ENCODE measurements at regions not wholly inside any gene's neighbourhood (a gene's known extent, or its start where the extent isn't known, plus 50 kb on each side); places are given as distances from the start of the nearest gene placed in this dataset.

DNA sequence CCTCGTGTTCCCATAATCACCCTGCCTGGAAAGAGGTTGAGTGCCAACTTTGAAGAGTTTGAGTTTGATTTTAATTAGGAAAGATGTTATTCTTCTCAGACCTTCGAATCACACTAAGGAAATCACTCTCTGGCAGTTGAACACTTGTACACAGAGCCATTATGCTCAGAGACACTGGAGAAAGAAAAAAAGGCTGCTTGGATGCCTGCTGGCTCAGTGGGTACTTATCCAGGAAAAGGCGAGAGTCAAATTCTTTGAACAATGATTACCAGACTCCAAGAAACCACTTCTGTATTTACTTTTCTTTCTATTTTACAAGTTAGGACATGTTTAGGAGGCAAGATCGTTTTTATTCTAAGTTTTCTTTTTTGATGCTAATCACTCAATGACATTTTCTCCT is 438.5 kb upstream of the FAT3 start:
- TF ChIP-seq, protein P1, sequence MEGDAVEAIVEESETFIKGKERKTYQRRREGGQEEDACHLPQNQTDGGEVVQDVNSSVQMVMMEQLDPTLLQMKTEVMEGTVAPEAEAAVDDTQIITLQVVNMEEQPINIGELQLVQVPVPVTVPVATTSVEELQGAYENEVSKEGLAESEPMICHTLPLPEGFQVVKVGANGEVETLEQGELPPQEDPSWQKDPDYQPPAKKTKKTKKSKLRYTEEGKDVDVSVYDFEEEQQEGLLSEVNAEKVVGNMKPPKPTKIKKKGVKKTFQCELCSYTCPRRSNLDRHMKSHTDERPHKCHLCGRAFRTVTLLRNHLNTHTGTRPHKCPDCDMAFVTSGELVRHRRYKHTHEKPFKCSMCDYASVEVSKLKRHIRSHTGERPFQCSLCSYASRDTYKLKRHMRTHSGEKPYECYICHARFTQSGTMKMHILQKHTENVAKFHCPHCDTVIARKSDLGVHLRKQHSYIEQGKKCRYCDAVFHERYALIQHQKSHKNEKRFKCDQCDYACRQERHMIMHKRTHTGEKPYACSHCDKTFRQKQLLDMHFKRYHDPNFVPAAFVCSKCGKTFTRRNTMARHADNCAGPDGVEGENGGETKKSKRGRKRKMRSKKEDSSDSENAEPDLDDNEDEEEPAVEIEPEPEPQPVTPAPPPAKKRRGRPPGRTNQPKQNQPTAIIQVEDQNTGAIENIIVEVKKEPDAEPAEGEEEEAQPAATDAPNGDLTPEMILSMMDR (IDR thresholded peaks at IDR 0.05): no peak
- TF ChIP-seq POLR2A (IDR thresholded peaks at IDR 0.05): no peak

Measured in body of pancreas (tissue), 4 donors.